ENCODE measurements at regions not wholly inside any gene's neighbourhood (a gene's known extent, or its start where the extent isn't known, plus 50 kb on each side); places are given as distances from the start of the nearest gene placed in this dataset.

GRCh38 chr3:68057637-68058320 is 403.4 kb upstream of the SUCLG2 start:
- ChIA-PET POLR2A (no interaction called here), CTCF (no interaction called here)
- H3K36me3 Mint-ChIP-seq (ENCODE audit: low read depth) = no peaks in the 10 kb centered on the region
- H3K4me3 Mint-ChIP-seq = no peak overlapping the region
- H3K9me3 Mint-ChIP-seq = no peaks in the 10 kb centered on the region
- no peak for ATAC-seq (ENCODE audit: low read depth)
- no peaks in the 10 kb centered on the region for H3K27me3 Mint-ChIP-seq
- DNase-seq = no peak
- no peaks in the 10 kb centered on the region for H3K4me1 Mint-ChIP-seq
- no peak for TF ChIP-seq CTCF (IDR thresholded peaks at IDR 0.05)
- intact Hi-C loops (cut with micrococcal nuclease) = no loop called here
- H3K27ac Mint-ChIP-seq = no peak overlapping the region

GRCh38 chr3:68056556-68056955 is 402.1 kb upstream of the SUCLG2 start:
- ChIA-PET CTCF (no interaction called here), POLR2A (no interaction called here)
- Mint-ChIP-seq H3K36me3 (ENCODE audit: low read depth) (no peaks in the 10 kb centered on the region), H3K4me3 (no peak overlapping the region), H3K9me3 (no peaks in the 10 kb centered on the region), H3K4me1 (no peaks in the 10 kb centered on the region), H3K27me3 (no peaks in the 10 kb centered on the region), H3K27ac (no peak overlapping the region)
- ATAC-seq (ENCODE audit: low read depth) (no peak), DNase-seq (no peak)
- intact Hi-C loops (cut with micrococcal nuclease) = no loop called here
- no peak for TF ChIP-seq CTCF (IDR thresholded peaks at IDR 0.05)

DNA sequence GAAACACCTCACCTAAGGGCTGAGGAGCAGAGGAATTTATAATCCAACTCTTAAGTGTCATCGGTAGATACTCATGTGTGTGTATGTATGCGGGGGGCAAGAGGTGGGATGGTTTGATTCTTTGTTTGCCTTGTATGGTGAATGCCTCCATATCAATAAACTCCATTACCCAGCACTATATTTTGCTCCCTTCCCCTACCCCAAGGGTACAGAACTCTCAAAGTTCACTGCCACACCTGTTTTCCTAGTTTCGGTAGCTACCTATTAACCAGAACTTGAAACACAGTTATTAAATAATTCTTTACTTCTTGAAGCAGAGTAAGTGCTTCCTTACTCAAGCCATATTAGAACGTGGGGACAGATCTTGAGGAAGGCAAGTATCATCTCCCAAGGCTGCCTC is 400.8 kb upstream of the SUCLG2 start:
- TF ChIP-seq CTCF (IDR thresholded peaks at IDR 0.05) = no peak
- H3K27ac Mint-ChIP-seq = no peak overlapping the region
- no peaks in the 10 kb centered on the region for H3K9me3 Mint-ChIP-seq
- H3K27me3 Mint-ChIP-seq = no peaks in the 10 kb centered on the region
- DNase-seq (no peak), ATAC-seq (ENCODE audit: low read depth) (no peak)
- ChIA-PET CTCF (no interaction called here), POLR2A (no interaction called here)
- H3K4me1 Mint-ChIP-seq = no peaks in the 10 kb centered on the region
- intact Hi-C loops (cut with micrococcal nuclease) = no loop called here
- H3K36me3 Mint-ChIP-seq (ENCODE audit: low read depth) = no peaks in the 10 kb centered on the region
- H3K4me3 Mint-ChIP-seq = no peak overlapping the region

DNA sequence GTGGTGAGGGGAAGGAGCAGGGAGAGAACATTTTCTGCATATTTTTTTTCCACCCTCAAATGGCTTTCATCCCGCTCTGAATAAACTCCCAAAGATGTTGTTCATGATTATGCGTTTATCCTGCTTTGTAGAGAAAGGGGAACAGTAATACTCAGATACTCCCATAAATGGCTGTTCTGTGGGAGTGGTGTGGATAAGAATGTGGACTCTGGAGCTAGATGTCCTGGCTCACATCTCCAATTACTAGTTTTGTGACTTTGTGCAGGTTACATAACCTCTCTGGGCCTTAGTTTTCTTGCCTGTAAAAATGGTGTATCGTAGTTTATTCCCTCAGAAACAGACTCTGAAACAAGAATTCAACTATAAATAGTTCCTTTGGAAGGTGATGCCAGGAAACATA is 395.4 kb upstream of the SUCLG2 start:
- H3K9me3 Mint-ChIP-seq = no peaks in the 10 kb centered on the region
- ChIA-PET POLR2A (no interaction called here), CTCF (no interaction called here)
- TF ChIP-seq CTCF (IDR thresholded peaks at IDR 0.05) = no peak
- no peaks in the 10 kb centered on the region for H3K36me3 Mint-ChIP-seq (ENCODE audit: low read depth)
- no peaks in the 10 kb centered on the region for H3K27me3 Mint-ChIP-seq
- no peak overlapping the region for H3K4me3 Mint-ChIP-seq
- no peak for ATAC-seq (ENCODE audit: low read depth)
- no peaks in the 10 kb centered on the region for H3K4me1 Mint-ChIP-seq
- intact Hi-C loops (cut with micrococcal nuclease) = no loop called here
- no peak overlapping the region for H3K27ac Mint-ChIP-seq
- no peak for DNase-seq

- Mint-ChIP-seq H3K27ac (no peak overlapping the region), H3K9me3 (no peaks in the 10 kb centered on the region), H3K36me3 (ENCODE audit: low read depth) (no peaks in the 10 kb centered on the region), H3K4me3 (no peak overlapping the region), H3K4me1 (no peaks in the 10 kb centered on the region), H3K27me3 (no peaks in the 10 kb centered on the region)
- ATAC-seq (ENCODE audit: low read depth) = no peak
- DNase-seq = no peak
- ChIA-PET POLR2A (no interaction called here), CTCF (no interaction called here)
- intact Hi-C loops (cut with micrococcal nuclease) = no loop called here
- no peak for TF ChIP-seq CTCF (IDR thresholded peaks at IDR 0.05)
Observed at GRCh38 chr3:68045976-68046375, 391.6 kb upstream of the SUCLG2 start.
